Colonic mucosa (tissue), 4 donors: ENCODE measurements at regions not wholly inside any gene's neighbourhood (a gene's known extent, or its start where the extent isn't known, plus 50 kb on each side); places are given as distances from the start of the nearest gene placed in this dataset.

Experiments
- DNase-seq: peaks from one replicate; pipeline ENCODE4 v3.0.0-alpha.2; 2020
- H3K27ac ChIP-seq: fragments of 200-600 bp; one replicate; pipeline ENCODE4 v1.8.0; 2021
- H3K27me3 ChIP-seq: fragments of 200-600 bp; one replicate; pipeline ENCODE4 v1.8.0; 2021
- H3K36me3 ChIP-seq: fragments of 200-600 bp; one replicate; pipeline ENCODE4 v1.8.0; 2021
- H3K4me1 ChIP-seq: fragments of 200-600 bp; one replicate; pipeline ENCODE4 v1.8.0; 2021; ENCODE audit warnings: mild to moderate bottlenecking
- H3K4me3 ChIP-seq: fragments of 200-600 bp; one replicate; pipeline ENCODE4 v1.8.0; 2021
- H3K9ac ChIP-seq, 2 donors: one replicate each; pipeline ENCODE4 v1.7.0; 2013; ENCODE audit warnings: control low read depth in 2 of 2, low read depth in 2 of 2, low read length in 2 of 2
- H3K9me3 ChIP-seq: fragments of 200-600 bp; one replicate; pipeline ENCODE4 v1.8.0; 2021
- intact Hi-C: fragments of 100-400 bp; cut with DNase I; formaldehyde crosslinking; loops from one replicate; pipeline ENCODE4 v1.14.1; 2022
- TF ChIP-seq, protein P1 (sequence below): fragments of 200-600 bp; IDR thresholded peaks from one replicate; pipeline ENCODE4 v1.8.0; 2022; ENCODE audit warnings: antibody characterized with exemption, mild to moderate bottlenecking
- donor health status: healthy.
- donor health status: DM: no; HTN: no; CAD: no.
- donor health status: DM: no; HTN: no; CAD: no.

DNA sequence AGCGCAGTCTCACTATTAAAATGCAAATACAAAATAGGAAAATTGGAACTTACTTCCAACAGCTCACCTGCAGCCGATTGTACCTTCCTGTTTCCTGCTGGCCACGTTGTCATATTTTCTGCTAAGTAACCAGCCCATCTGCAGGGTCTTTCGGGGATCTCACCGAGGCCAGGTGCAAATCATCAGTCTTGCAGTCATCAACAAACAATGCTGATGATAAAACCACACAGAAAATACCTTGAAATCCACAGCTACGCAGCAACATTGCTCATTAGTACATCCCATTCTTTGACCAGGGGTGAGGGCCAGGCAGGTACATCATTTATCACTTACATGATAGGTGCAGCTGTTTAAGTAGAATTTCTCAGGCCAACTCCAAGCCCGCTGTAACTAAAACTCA, 406.9 kb downstream of the TMEM121 start:
- H3K36me3 ChIP-seq, result no peaks in the 10 kb centered on the region
- intact Hi-C loops, result no loop called here
- TF ChIP-seq, protein P1, sequence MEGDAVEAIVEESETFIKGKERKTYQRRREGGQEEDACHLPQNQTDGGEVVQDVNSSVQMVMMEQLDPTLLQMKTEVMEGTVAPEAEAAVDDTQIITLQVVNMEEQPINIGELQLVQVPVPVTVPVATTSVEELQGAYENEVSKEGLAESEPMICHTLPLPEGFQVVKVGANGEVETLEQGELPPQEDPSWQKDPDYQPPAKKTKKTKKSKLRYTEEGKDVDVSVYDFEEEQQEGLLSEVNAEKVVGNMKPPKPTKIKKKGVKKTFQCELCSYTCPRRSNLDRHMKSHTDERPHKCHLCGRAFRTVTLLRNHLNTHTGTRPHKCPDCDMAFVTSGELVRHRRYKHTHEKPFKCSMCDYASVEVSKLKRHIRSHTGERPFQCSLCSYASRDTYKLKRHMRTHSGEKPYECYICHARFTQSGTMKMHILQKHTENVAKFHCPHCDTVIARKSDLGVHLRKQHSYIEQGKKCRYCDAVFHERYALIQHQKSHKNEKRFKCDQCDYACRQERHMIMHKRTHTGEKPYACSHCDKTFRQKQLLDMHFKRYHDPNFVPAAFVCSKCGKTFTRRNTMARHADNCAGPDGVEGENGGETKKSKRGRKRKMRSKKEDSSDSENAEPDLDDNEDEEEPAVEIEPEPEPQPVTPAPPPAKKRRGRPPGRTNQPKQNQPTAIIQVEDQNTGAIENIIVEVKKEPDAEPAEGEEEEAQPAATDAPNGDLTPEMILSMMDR, result no peak
- H3K27ac ChIP-seq, result no peak overlapping the region
- no peak for DNase-seq
- no peaks in the 10 kb centered on the region for H3K27me3 ChIP-seq
- H3K9ac ChIP-seq, result no peak overlapping the region
- H3K4me1 ChIP-seq, result no peaks in the 10 kb centered on the region
- H3K9me3 ChIP-seq, result no peaks in the 10 kb centered on the region
- no peak overlapping the region for H3K4me3 ChIP-seq

DNA sequence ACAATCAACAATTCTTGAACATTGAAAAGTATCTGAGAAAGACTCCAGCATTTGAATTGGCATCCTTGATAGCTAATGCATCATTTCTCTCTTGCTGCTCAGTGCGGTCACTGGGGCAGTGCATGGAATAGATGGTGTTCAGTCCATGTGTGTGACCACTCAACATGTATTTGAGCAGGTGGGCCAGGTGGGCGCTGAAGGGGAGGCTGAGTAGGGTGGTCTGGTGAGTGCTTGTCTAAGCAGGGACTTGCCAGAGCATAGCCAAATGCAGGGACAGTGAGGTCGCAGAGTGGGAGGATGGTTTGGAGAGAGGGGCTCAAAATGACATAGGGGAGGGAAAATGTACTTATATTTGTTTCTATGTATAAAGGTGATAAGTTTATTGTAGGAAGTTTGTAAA, 409.0 kb downstream of the TMEM121 start:
- H3K9ac ChIP-seq, result no peak overlapping the region
- H3K4me1 ChIP-seq, result no peaks in the 10 kb centered on the region
- TF ChIP-seq, protein P1, result no peak
- no peak overlapping the region for H3K4me3 ChIP-seq
- intact Hi-C loops, result no loop called here
- no peaks in the 10 kb centered on the region for H3K36me3 ChIP-seq
- DNase-seq, result peak; percentile 9
- H3K27me3 ChIP-seq, result no peaks in the 10 kb centered on the region
- H3K9me3 ChIP-seq, result no peaks in the 10 kb centered on the region
- no peak overlapping the region for H3K27ac ChIP-seq

DNA sequence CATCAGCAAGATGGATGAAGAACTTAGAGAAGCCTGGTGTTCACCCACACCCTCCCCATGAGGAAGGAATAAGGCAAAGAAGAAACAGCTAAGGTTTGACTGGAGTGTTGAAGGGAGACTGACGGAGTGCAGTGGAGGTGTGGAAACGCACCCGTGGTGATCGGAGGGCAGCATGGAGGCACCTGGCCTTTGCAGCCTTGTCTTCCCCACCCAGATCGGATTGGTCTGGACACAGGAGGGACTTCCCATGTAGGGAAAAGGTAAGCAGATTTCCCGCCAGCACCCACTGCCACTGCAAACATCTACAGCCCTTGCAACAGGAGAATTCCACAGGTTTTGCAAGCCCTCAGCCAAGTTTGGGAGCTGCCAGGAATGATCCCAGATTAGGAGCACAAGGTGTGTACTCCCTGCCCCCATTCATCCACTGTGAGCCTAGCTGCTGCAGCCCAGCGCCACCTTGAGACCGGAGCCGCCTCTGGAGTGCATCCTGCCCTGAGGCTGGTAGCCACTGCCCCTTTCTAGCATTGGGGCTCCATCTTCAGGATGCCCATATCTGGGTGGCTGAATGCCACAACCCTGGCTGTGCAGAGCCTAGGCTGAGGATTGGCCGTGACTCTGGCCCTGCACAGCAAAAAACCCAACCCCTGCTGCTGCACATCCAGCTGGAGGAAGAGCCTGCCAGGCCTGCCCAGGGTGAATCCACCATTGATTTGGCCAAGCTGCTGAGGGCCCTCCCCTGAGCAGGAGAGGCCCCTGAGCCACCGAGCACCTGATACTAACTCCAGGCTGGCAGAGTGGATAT, 411.1 kb downstream of the TMEM121 start:
- Histone ChIP-seq H3K4me3 (no peak overlapping the region), H3K27ac (no peak overlapping the region), H3K9me3 (no peaks in the 10 kb centered on the region), H3K36me3 (no peaks in the 10 kb centered on the region), H3K4me1 (no peaks in the 10 kb centered on the region), H3K9ac (no peak overlapping the region), H3K27me3 (no peaks in the 10 kb centered on the region)
- DNase-seq, result peak; percentile 10
- intact Hi-C loops, result no loop called here
- TF ChIP-seq, protein P1, result no peak

DNA sequence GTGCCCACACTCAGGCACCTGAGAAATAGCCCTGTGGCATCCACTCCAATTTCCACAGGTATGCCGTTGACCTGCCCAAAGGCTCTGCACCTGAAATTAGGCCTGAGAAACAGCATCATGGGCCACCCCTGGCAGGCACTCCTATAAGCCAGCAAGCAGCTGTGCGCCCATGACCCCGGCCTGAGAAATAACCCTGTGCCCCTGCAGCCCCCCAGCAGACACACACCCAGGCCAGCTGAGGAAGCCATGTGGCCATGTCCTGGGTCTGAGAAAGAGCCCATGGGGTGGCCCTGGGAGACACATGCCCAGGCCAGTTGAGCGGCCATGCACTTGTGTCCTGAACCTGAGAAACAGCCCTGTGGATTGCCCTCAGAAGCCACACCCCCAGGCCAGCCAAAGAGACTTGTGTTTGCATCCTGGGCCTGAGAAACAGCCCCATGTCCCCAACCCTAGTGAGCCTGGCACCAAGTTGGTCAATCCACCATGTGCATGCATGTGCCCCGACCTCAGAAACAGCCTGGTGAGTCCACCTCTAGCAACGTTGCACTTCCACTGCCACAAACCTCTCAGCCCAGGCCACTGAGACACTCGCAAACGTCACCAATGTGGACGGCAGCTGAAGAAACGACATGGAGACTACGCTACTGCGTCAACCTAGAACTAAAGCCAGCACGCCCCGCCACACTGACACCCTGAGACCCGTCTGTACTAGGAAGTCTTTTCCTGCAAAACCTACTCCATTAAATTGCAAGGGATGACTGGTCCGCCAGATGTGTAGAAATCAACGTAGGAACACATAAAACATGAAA, 411.9 kb downstream of the TMEM121 start:
- no peak overlapping the region for H3K9ac ChIP-seq
- no peaks in the 10 kb centered on the region for H3K4me1 ChIP-seq
- DNase-seq, result peak; percentile 7
- H3K27ac ChIP-seq, result no peak overlapping the region
- intact Hi-C loops, result no loop called here
- no peaks in the 10 kb centered on the region for H3K27me3 ChIP-seq
- TF ChIP-seq, protein P1, result no peak
- H3K36me3 ChIP-seq, result no peaks in the 10 kb centered on the region
- no peak overlapping the region for H3K4me3 ChIP-seq
- H3K9me3 ChIP-seq, result no peaks in the 10 kb centered on the region

DNA sequence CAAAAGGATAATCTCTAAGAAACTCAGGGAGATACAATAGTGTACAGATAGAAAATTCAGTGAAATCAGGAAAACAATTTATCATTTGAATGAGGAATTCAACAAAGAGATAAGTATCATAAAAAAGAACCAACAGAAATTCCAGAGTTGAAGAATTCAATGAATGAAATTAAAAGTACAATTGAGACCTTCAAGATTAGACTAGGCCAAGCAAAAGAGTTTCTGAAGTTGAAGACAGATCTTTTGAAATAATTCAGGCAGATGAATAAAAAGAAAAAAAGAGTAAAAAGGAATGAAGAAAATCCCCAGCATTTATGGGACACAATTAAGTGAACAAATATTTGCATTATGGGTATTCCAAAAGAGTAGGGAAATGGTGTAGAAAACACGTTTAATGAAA, 412.6 kb downstream of the TMEM121 start:
- H3K27ac ChIP-seq, result no peak overlapping the region
- TF ChIP-seq, protein P1, result no peak
- no peak overlapping the region for H3K4me3 ChIP-seq
- no peak for DNase-seq
- no peaks in the 10 kb centered on the region for H3K36me3 ChIP-seq
- no peaks in the 10 kb centered on the region for H3K9me3 ChIP-seq
- intact Hi-C loops, result no loop called here
- no peaks in the 10 kb centered on the region for H3K4me1 ChIP-seq
- no peaks in the 10 kb centered on the region for H3K27me3 ChIP-seq
- no peak overlapping the region for H3K9ac ChIP-seq
